ENCODE measurements at regions not wholly inside any gene's neighbourhood (a gene's known extent, or its start where the extent isn't known, plus 50 kb on each side); places are given as distances from the start of the nearest gene placed in this dataset.

GRCh38 chr1:81693316-81693715, 107.4 kb upstream of the ADGRL2 start:
- H3K27ac ChIP-seq, result no peak overlapping the region
- no peak for TF ChIP-seq CTCF (conservative IDR thresholded peaks at IDR 0.05)

- no peak for TF ChIP-seq CTCF (conservative IDR thresholded peaks at IDR 0.05)
- H3K27ac ChIP-seq, result no peak overlapping the region
These were observed 109.9 kb upstream of the ADGRL2 start for GRCh38 chr1:81690676-81691453.

GRCh38 chr1:81689531-81689941, 111.2 kb upstream of the ADGRL2 start:
- TF ChIP-seq CTCF (conservative IDR thresholded peaks at IDR 0.05), result no peak
- H3K27ac ChIP-seq, result no peak overlapping the region

GRCh38 chr1:81682490-81682889, 118.2 kb upstream of the ADGRL2 start:
- peak overlapping the region; percentile 37; the same call in 1 of the 2 replicates for H3K27ac ChIP-seq
- no peak for TF ChIP-seq CTCF (conservative IDR thresholded peaks at IDR 0.05)

GRCh38 chr1:81681601-81682266, 119.0 kb upstream of the ADGRL2 start:
- TF ChIP-seq CTCF (conservative IDR thresholded peaks at IDR 0.05), result no peak
- peak overlapping the region; percentile 37 for H3K27ac ChIP-seq

- H3K27ac ChIP-seq, result peak overlapping the region; percentile 37
- no peak for TF ChIP-seq CTCF (conservative IDR thresholded peaks at IDR 0.05)
These were observed 119.6 kb upstream of the ADGRL2 start for GRCh38 chr1:81681114-81681513.

GRCh38 chr1:81679942-81680341, 120.8 kb upstream of the ADGRL2 start:
- TF ChIP-seq CTCF (conservative IDR thresholded peaks at IDR 0.05), result no peak
- H3K27ac ChIP-seq, result peak overlapping the region; percentile 77
